RPMI7951 (cell line): ENCODE measurements at regions not wholly inside any gene's neighbourhood (a gene's known extent, or its start where the extent isn't known, plus 50 kb on each side); places are given as distances from the start of the nearest gene placed in this dataset.

Source experiments
- DNase-seq: peaks from one replicate; pipeline ENCODE4 v3.0.0-alpha.2; 2012; ENCODE audit warnings: low read depth

GRCh38 chr2:236795861-236796219 is 226.2 kb downstream of the ACKR3 start:
- no peak for DNase-seq

GRCh38 chr2:236796236-236796635 is 226.6 kb downstream of the ACKR3 start:
- no peak for DNase-seq

DNA sequence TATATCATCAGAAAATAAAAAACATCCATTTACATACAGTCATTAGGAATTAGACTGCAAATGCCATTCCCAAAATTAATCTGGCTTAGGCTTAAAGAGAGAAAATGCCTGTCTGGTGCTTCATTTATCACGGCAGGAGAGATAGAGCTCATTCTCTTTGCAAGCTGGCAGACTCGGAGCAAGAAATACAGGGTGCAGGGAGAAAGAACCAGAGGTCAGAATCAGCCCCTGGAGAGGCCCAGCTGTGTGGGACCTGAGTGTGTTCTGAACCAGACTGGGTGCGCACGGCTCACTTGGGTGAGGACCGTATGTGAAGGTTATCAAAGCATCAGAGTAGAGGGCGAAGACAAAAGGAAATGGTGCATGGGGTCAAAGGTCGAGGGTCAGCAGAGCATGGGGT is 227.8 kb downstream of the ACKR3 start:
- no peak for DNase-seq

- no peak for DNase-seq
These were observed 228.9 kb downstream of the ACKR3 start for GRCh38 chr2:236798491-236798890.

DNA sequence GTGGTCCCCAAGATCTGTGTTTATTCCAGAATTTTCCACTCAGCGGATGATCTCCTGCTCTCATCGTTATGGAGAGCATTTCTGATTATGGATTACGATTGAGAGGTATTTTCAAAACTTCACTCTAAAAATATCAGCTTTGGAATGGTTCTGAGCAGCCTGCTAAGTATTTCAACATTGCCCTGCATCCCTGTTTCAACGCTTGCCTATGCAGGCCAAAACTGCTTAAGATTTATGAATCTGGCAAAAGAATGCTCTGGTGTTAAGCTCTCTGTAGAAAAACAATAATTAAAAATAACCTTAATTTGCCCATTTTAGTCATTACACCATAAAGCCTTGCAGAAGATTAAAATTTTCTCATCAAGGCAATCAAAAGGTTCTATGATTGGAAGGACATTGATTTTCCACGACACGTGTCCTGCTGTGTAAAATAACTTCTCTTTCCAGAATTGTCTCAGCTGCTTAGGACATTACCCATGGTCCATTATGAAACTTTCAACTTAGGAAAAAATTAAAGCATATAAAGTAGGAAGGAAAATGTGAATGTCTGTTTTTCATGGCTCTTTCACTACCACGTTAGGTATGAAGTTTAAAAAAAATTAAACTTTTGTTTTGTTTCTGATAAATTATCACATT is 229.9 kb downstream of the ACKR3 start:
- no peak for DNase-seq

DNA sequence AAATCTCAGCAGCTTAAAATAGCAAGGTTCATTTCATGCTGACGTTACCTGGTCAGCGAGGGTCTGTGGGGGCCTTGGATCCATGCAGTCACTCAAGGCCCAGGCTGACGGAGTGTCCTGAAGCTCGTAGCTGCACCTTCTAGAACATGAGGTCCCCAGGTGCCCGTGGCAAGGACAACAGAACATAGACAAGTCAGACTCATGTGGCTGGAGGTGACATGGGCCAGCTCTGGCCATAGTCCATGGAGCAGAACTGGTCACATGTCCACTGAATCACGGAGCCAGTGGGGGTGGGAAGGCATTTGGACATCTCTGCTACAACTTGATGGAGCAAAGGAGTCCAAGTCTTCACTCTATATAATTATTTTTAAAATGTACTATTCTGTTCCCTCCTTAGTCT is 233.2 kb downstream of the ACKR3 start:
- no peak for DNase-seq

DNA sequence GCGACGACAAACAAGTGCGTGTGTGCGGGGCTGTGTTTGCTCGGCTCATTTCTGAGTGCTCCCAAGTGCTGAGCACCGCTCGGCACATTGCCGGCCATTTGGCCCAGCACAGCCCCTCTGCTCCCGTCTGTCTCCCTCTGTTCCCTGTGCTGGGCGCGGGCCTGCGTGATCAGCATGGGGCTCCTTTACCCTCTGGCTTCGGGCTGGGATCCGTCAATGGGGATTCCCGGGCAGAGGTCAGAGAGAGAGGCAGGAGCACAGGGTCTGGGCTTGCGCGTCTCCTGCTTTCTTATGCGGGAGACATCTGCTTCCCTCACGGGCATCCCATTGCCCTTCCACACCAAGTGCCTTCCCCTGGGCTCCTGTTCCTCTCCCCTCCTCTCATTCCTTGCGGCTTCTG is 234.0 kb downstream of the ACKR3 start:
- DNase-seq: no peak

- no peak for DNase-seq
These were observed 236.3 kb downstream of the ACKR3 start for GRCh38 chr2:236805800-236806531.

DNA sequence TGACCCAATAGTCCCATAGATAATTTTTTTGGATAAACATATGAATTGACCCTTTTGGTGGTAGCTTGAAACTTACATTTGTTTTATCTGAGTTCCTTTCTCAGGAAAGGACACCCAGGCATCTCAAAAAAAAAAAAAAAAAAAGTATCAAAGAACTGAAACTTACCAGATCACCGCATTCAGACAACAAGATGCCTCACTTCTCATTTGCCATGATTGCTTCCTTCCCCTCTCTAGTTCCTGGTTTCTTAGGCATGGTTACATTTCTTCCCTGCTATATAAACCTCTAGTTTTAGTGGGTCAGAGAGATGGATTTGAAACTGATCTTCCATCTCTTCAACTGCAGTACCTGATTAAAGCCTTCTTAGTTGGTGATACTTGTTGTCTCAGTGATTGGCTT is 240.1 kb downstream of the ACKR3 start:
- DNase-seq: no peak

GRCh38 chr2:236811062-236811656 is 241.5 kb downstream of the ACKR3 start:
- peak; percentile 15 for DNase-seq

GRCh38 chr2:236813766-236814165 is 244.1 kb downstream of the ACKR3 start:
- no peak for DNase-seq

DNA sequence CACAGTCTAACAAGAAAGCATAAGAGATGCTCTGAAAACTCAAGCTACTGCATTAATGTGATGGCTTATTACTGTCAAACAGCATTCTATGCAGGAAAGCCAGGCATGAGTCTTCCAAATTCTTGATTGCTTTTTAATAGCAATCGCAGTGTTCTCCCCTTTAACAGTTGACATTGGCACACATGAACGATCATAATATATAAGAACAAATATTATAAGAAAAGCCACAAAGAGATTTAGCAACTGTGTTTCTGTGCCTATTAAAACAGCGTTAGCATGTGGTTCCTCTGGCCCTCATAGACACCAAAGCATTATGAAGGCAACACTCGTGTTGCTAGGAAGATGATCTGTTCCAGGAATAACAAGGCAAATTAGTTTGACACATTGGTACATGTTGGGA is 245.0 kb downstream of the ACKR3 start:
- DNase-seq: no peak

DNA sequence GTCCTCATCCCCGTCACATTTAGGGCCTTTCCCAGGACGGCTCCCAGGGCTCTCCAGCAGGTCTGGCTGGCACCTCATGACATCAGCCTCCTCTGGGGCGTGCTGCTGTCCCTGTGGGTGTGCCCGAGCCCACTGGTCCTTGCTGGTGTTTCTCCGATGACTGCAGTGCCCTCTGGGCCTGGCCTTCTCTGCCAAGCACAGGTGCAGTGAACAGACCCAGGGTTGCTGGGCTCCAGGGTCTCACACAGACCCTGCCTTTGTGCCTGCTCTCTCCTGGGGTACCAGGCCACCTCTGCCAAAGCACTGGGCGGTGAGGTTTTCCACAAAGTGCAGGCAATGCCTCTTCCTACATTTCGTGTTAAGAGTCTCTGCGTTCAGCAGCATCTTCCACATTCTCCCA is 246.1 kb downstream of the ACKR3 start:
- no peak for DNase-seq

DNA sequence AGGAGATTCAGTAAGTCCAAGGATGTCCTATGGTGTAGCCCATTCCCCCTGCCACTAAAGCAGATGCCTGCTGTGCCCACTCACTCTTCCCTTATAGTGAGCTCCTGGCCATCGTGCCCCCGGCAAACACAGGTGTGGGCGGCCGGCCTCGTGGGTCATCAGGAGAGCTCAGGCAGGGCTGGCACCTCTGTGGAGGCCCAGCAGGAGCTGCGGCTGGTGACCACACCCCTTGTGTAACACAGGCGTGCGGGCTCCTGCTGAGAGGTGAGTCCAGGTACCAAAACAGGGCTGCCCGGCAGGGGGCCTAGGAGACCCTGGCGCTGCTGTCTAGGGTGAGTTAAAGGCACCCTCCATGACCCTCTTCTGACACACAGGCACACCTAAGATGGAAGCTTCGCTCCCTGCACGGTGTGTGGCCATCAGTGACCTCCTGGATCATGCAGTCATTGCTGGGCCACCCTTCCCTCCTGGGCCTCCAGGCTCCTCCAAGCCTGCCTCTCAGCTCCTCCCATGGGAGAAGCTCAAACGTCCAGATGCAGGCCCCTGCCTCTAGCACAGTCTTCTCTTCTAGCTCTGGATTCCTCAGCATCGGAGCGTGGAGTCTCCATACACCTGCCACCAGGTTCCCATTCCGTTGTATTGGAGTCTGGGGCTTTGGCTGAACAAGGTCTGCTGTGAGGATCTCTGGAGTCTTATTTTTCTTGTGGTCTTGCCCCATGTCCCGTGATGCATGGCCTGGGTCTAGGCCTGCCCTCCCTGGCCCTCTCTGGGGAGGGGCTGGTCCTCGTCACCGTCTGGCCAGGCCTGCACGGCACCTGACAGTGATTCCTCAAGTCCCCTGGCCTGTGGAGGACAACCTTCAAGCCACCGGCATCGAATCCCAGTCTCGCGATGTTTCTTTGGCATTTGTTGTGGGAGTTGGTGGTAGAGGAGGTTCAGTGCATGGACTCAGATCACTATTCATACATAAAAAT is 246.9 kb downstream of the ACKR3 start:
- no peak for DNase-seq

- no peak for DNase-seq
These were observed 248.8 kb downstream of the ACKR3 start for GRCh38 chr2:236818281-236819045.

DNA sequence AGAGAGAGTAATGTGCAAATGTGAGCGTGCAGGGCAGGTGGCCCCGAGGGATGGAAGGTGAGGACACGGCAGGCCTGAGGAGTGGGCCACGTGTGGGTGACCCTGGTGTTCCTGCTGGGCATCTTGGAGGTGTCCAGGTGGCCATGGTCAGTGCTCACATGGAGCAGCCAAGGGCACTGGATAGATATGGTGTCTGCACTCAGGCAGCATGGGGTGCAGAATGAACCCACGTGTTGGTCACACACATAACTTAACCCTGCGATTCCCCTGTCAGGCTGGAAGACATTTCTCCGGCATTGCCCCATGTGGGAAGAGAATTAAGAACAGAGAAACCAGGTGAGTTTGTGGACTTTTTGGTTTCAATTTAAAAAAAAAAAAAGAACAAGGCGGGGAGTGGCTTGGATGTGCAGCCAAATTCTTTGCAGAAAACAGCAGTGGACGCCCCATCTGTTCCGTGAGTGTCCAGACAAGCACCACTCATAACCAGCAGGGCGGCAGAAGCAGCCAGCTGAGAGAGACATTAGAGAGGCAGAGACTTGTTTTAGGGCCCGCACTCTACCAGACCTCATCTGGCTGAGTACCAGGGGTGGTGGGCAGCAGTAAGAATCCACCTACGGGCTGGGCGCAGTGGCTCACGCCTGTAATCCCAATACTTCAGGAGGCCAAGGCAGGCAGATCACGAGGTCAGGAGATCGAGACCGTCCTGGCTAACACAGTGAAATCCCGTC is 249.8 kb downstream of the ACKR3 start:
- no peak for DNase-seq

GRCh38 chr2:236820763-236821344 is 251.2 kb downstream of the ACKR3 start:
- no peak for DNase-seq

DNA sequence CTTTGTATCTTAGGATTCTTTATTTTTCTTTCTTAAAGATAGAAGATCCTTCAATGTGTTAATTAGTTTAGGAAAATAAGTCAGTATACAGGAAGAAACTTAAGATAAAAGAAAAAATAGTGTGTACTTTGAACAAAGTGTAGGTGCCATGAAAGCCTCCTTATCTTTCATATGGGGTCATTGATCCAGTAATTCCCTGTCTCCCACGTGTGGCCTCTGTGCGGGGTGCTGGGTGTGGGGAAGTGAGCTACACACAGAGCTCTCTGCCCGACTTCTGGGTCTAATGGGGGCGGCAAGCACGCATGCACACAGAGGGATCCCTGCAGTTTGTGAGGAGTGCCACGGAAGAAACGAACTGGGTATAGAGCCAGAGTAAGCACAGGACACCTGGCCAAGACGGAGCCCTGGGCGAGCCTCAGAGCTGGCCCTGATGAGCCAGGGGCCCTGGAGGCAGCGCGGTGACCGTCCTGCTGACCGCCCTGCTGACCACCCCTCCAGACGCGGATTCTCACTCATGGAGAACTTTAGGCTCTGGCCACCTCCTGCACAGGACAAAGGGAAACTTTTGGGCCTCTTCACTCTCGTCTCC is 253.5 kb downstream of the ACKR3 start:
- no peak for DNase-seq

GRCh38 chr2:236823963-236824362 is 254.3 kb downstream of the ACKR3 start:
- no peak for DNase-seq

DNA sequence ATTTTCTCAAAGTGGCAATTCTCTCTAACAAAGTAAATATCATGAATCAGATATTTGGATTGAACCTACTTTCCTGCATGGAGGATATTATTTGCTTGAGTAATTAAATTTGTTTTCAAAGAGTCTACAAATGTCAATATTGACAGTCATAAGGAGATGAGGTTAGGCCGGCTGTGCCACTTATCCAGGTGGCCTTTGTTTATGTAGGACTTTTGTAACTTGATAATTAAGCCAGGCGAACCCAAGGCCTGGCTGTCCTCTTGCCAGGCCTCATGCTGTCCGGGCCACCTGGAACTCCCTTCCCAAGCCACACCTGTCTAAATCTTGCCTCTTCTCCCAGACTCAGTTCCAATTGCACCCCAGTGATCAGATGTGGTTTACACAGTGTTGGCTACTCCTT is 255.2 kb downstream of the ACKR3 start:
- no peak for DNase-seq
